Activated CD4-positive, CD25-positive, alpha-beta regulatory T cell treated with anti-CD3 and anti-CD28 coated beads, Interleukin-2, amount 50 U/mL, for 16 hours (primary cell): ENCODE measurements at regions not wholly inside any gene's neighbourhood (a gene's known extent, or its start where the extent isn't known, plus 50 kb on each side); places are given as distances from the start of the nearest gene placed in this dataset.

Experiments
- DNase-seq: peaks from one replicate; pipeline ENCODE4 v3.0.0-alpha.2; 2020; ENCODE audit warnings: low read depth, low spot score

GRCh38 chr3:105174017-105174615 is 192.6 kb upstream of the ALCAM start:
- no peak for DNase-seq

- DNase-seq, result no peak
Observed at GRCh38 chr3:105177576-105177975, 189.1 kb upstream of the ALCAM start.

DNA sequence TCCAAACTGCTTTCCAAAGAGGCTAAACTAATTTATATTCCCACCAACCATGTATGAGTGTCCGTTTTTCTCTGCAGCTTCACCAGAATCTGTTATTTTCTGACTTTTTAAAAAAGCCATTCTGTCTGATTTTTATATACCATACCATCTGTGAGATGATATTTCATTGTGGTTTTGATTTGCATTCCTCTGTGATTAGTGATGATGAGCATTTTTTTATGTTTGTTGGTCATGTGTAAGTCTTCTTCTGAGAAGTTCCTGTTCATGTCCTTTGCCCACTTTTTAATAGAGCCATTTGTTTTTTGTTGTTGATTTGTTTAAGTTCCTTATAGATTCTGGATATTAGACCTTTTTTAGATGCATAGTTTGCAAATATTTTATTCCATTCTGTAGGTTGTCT is 179.4 kb upstream of the ALCAM start:
- DNase-seq, result no peak

- no peak for DNase-seq
Observed at GRCh38 chr3:105195260-105195659, 171.4 kb upstream of the ALCAM start.

DNA sequence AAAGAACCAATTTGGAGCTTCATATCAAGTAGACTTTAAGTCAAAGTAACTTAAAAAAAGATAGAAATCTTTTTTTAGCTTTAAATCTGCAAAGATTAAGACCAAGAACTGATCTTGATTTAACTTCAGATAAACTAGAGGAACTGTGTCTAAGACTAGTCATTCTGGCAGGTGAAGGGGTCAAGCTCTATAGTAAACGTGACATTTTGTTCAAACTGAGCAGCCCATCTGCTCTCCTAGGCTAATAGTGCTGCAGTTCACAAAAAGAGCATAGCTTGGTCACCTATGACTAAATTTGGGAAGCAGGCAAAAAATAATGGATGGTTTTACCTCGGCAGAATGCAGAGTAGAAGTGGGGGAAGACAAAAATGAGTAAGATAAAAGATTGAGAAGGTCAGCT is 168.8 kb upstream of the ALCAM start:
- DNase-seq, result no peak

GRCh38 chr3:105199217-105199616 is 167.5 kb upstream of the ALCAM start:
- DNase-seq, result no peak

DNA sequence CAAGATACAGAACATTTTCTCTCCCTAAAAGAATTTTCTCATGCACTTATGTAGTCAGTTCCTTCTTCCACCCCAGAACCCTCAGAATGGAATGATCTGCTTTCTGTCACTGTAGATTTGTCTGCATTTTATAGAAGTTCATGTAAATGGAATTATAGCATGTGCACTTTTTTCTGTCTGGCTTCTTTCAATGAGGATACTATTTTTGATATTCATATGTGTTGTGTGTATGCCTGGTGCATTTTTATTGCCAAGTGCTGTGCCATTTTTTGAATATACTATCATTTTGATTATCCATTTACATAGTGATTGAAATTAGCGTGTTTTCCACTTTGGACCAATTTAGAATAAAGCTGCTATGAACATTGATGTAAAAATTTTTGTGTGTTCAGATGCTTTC is 156.6 kb upstream of the ALCAM start:
- DNase-seq, result no peak

GRCh38 chr3:105214590-105214989 is 152.1 kb upstream of the ALCAM start:
- DNase-seq, result no peak

DNA sequence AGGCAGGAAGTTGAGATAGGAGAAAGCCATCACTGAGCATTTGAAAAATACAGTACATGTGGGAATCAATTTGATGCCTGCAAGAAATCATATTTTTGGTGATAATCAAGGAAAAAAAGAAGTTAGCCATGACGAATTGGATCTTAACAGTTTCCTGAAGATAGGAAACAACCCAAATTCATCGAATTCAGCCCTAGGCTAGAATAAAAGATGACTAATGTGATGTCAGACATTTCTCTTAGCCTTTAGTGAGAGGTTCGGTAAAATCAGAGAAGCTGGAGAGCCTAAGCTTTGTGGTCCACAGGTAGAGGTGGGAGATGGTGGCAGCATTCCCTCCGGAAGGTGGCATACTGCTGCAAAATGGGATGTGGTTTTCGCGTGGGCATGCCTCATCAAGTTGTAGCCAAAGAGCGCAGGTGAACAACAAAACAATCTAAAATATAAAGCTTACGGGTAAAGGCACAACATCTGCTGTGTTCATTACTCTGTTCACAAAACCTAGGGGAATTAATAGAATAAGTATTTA is 144.1 kb upstream of the ALCAM start:
- no peak for DNase-seq

DNA sequence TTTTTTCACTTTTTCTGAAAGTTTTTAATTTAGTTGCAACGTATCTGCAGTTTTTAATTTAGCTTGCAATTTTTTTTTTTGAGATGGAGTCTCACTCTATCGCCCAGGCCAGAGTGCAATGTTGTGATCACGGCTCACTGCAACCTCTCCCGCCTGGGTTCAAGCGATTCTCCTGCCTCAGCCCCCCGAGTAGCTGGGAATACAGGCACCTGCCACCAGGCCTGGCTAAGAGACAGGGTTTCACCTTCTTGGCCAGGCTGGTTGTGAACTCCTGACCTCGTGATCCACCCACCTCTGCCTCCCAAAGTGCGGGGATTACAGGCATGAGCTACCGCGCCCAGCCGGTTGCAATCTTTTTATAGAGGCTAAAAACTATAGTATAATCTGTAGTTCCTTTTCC is 142.9 kb upstream of the ALCAM start:
- DNase-seq, result no peak

- DNase-seq, result no peak
Observed at GRCh38 chr3:105228696-105229095, 138.0 kb upstream of the ALCAM start.

DNA sequence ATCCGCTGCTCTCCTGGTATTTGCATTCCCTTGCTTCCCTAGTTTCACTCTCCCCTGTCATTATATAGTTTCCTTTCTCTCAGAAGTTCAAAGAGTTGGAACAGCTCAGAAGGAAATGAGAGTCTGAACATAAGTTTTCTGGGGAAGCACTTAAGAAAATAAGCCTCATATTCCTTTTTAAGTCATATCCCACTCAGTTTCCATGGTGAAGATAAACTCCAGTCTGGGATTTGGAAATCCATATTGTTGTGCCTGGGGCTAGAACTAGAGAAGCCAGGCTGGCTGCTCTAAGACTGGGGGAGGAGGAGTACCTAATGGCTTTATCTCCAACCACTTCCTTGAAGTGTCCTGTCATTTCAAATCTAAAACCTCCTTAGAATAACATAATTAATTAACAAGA is 134.2 kb upstream of the ALCAM start:
- no peak for DNase-seq

DNA sequence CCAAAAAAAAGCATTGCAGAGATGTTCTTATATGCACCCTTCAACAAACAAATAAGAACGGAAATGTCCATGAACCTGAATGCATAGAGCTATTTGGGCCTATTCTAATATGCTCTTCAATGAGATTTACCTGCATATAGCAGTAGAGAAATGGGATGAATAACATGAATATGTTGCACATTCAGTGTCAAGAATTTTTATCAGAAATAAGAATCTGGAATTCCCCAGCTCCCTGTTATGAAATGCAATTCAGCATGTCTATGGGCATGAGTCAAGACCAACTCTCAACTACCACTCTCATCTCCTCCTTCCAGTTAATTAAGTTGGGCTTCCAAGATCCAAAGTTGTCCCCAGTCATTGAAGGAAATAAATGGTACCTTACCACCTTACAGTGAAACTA is 133.7 kb upstream of the ALCAM start:
- no peak for DNase-seq

- no peak for DNase-seq
Observed at GRCh38 chr3:105235221-105235620, 131.5 kb upstream of the ALCAM start.

- DNase-seq, result no peak
Observed at GRCh38 chr3:105235785-105236184, 130.9 kb upstream of the ALCAM start.

DNA sequence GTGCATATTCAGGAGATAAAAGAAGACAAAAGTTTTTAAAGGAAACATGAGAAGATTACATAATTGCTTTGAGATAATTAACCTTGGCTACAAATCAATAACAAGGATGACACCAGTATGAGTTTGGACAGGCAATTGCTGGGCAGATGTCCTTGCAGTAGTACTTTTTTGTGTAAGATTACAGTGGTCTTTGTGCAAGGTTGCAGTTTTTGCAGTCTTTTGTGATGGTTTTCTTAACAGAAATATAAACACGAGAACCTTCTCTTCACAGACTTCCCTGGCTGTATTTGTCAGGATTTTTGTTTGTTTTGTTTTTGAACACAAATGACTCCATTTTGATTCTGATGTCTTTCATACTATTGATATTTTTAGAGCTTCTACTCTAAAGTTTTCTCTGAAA is 128.3 kb upstream of the ALCAM start:
- no peak for DNase-seq

GRCh38 chr3:105243076-105243475 is 123.6 kb upstream of the ALCAM start:
- DNase-seq, result no peak

DNA sequence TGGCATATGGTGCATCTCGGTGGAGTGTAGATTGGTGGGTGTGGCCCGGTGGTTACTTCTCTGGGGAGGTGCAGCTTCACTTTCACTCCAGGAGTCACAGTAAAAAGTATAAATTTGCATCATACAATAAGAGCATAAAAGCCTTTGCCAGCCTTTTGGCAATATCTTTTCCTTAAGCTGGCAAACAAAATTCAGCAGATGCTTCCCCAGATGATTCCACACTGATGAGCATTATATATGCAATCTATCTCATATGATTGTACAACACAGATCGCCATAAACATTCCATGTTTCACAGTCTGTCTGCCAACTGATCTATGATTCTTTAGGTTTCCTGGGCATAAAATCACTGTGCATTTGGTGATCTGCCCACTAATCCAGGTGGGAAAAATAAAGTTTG is 120.2 kb upstream of the ALCAM start:
- no peak for DNase-seq

DNA sequence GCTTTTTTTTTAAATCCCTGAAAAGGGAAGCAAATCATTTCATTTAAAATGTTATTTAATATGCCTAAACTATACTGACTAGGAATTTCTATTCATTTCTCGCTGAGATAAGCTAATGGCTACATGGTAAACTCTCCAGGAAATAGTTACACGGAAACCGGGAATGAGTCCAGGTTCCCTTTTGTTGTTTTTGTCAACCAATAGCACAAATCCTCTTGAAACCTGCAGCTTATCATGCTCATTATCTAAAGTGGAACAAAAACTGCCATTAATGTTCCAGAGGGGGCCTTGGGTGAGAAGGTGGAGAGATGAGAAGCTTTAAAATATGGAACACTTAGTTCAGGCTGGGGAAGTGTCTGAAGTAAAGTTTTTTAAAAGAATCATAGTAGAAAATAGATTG is 113.5 kb upstream of the ALCAM start:
- DNase-seq, result no peak

GRCh38 chr3:105254154-105254553 is 112.6 kb upstream of the ALCAM start:
- no peak for DNase-seq

- no peak for DNase-seq
Observed at GRCh38 chr3:105255350-105255749, 111.4 kb upstream of the ALCAM start.

DNA sequence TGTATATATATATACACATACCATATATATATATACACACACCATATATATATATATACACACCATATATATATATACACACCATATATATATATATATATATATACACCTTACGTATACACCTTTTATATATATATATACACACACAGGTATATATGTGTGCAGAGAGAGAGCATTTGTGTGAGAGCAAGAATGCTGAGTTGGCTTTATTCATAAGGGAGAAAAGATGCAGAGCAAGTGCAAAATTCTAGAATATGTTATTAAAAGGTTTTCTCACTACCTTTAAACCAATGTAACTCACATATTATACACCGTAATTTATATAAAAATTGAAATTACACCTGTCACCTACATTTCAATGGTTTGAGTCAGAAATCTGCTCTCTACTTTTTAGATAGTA is 107.2 kb upstream of the ALCAM start:
- no peak for DNase-seq

- no peak for DNase-seq
Observed at GRCh38 chr3:105260385-105260784, 106.3 kb upstream of the ALCAM start.

GRCh38 chr3:105274536-105274935 is 92.2 kb upstream of the ALCAM start:
- no peak for DNase-seq
